HG03066 (cell line): ENCODE measurements at regions not wholly inside any gene's neighbourhood (a gene's known extent, or its start where the extent isn't known, plus 50 kb on each side); places are given as distances from the start of the nearest gene placed in this dataset.

Experiments used
- ATAC-seq: cut with Tn5 transposase; IDR thresholded peaks from one replicate; pipeline ENCODE4 v1.9.1; 2021; ENCODE audit warnings: low read depth; ENCODE audit not compliant: unreplicated experiment

DNA sequence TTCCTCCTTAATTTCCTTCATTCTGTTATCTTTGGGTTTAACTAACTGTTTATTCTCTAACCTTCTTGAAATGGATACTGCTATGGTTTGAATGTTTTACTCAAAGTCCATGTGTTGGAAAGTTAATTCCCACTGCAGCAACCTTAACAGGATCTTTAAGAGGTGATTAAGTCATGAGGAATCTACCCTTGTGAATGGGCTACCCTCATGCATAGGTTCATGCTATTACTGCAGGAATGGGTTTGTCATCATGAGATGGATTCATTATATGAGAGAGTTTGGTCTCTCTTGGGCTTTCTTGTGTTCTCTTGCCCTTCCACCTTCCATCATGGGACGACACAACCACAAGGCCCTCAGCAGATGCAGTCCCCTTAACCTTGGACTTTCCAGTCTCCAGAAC is 516.9 kb downstream of the ADGRL2 start:
- no peak for ATAC-seq

DNA sequence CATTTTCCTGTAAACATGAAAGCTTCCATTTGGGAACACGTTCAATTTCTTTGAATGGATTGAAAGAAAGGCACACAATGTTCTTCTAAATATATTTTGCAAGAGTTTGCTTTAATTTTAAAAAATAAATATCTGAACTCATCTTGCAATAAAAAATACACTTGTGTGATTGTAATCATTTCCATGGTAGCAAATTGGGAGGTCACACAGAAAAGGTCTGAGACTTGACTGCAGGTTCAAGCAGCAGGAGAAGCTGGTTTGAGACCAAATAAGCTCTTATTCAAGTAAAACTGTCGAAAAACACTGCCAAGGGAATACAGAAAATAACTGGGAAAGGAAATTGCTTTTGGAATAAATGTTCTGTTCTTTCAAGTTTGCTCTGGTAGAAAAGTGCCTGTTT is 498.9 kb downstream of the ADGRL2 start:
- no peak for ATAC-seq

DNA sequence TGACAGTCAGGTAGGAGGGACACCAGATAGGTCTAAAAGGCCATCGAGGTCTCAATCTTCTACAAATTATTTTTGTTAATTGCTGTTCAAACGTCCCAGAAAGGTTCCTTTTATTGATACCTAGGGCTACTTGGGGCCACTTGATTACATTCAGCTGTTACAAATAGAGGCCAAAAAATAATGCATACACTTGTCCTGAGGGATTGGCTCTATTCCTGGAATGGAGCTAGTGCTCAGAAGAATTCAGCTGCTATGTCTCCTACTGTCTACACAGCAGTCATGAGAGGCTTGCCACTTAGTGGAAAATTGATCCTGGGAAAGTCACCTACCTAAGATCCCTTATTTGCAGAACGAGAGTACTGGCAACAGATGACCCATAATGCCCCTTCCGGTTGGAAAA is 498.3 kb downstream of the ADGRL2 start:
- no peak for ATAC-seq

DNA sequence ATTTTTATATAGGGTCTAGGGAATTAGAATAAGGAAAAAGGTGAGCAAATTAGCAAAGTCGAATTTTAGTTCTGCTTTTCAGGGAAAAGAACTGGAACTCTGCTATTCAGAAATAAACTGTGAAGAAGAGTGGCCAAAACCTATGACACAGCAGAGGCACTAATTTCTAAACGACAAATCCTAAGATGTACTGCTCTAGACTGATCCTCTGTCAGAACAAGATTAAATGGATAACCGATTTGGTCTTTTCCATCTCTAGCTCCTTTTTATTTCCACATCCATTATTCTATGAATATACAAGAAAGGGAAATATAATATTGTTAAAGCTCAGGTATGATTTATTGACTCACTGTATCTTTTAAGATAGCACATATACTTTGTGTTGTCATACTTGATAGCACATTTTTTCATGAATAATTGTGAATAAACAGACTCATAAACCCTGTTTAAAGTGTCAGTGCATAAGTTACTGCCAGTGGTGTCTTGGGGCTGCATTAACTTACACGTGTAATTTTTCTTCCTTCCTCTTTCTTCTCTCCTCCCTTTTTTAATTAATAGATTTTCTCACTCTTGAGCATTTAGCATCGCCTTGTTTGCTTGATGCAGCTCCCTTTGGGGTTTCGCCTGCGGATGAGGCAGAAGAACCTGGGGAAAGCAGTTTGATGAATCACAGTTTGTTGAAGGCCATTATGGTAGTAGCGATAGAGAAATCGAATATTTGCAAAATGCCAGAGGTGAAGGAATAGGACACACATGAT is 496.6 kb downstream of the ADGRL2 start:
- no peak for ATAC-seq

DNA sequence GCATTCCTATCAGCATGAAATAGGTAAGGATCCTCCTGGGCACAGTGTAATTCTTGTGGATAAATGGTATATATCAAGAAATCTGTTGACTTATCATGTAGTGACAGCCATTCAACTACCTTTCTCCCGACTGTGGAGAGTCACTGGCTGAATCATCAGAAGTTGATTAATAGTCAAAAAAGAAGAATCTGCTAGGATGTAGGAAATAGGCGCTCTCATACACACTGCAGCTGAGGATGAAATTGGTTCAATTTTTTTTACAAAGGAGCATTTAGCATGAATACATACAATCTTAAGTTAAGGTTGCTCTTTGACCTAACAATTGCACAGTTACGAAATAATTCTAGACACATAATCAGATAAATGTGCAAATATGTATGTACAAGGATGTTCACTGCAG is 486.8 kb downstream of the ADGRL2 start:
- no peak for ATAC-seq

DNA sequence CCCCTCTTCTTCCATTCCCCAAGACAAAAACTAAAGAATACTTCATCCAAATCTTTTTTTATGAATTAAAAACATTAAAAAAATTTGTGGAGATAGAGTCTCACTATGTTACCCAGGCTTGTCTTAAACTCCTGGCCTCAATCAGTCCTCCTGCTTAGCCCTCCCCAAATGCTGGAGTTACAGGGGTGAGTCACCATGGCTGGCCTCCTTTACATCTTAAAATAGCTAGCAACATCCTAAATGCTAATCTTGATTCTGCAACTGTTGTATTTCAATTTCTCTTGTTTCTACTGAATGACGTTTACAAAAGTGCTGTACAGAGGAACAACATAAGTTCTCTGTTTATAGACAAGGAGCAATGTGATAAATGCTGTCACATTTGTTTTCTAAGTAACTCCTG is 483.5 kb downstream of the ADGRL2 start:
- ATAC-seq: no peak

DNA sequence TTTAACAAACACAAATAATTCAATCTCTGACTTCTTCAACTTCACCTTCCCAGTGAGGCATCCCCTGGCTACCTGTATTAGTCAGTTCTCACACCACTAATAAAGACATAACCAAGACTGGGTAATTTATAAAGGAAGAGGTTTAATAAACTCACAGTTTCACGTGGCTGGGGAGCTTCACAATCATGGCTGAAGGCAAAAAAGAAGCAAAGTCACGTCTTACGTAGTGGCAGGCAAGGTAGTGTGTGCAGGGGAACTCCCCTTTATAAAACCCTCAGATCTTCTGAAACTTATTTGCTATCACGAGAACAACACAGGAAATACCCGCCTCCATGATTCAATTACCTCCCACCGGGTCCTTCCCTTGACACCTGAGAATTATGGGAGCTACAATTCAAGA is 478.5 kb downstream of the ADGRL2 start:
- ATAC-seq: no peak

DNA sequence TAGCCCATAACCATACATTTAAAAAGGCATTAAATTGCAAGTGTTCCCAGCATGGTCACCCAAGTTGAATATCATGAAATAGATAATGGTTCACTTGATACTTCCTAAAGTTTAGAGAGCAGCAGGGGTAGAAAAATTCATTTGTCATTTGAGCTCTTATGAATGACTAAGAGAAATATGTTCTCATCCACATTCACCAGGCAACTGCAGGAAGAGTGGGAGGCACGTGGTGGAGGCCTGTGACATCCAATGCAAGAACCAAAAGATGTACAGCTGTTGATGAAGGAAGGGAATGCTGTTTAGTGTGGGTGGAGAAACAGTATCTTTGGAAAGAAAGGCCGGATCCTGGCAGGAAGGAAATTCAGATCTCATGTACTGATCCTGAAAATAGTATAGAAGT is 473.1 kb downstream of the ADGRL2 start:
- ATAC-seq: no peak

DNA sequence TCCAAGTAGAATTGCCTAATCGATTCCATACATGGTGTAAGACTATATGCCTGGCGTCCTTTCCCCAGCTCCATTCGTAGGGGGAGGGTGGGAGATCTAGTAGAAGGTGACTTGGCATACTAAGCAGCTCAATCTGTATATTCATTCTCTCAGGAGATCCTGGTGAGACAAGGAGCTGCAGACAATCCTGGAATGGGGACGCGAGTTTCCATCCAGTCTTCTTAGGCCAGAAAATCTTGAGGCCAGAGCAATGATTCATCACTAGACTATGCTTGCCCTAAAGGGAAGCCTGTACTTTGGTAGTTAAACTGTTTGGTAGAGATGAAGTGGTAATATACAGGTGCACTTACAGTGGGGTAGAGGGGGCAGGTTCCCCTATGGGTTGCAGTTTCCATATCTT is 468.7 kb downstream of the ADGRL2 start:
- ATAC-seq: no peak

DNA sequence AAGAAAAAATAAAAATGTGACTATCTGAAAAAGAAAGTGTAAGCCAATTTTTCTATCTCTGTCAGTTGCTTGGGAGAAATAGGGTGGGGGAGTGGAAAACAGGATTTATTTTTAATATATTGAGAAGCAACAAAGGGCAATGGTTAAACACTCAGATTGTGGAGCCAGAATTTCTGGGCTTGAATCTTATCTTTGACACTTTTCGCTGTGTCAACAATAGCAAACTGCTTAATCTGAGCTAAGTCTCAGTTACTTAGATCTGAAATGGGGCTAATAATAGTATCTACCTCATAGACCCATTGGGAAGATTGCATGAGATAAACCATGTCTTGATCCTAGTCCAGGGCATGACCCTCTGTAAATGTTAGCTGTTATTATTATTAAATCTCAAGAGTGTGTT is 468.1 kb downstream of the ADGRL2 start:
- no peak for ATAC-seq

DNA sequence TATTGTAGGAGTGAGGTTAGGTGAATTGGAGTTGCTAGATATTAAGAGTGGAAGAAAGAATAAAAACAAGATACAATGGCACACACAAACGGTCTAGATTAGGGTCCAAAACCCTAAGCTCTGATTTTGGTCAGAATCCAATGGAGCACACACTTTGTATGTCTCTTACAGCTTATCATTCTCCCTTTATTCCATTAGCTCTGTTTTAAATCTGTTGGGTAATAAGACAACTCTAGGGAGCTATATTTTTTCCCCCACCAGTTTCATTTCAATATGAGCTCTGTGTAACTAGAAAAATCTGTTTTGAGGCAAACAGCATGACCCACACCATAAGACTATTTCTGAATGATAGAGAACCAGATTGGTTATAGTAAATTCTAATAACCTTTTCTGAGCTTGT is 465.6 kb downstream of the ADGRL2 start:
- no peak for ATAC-seq

DNA sequence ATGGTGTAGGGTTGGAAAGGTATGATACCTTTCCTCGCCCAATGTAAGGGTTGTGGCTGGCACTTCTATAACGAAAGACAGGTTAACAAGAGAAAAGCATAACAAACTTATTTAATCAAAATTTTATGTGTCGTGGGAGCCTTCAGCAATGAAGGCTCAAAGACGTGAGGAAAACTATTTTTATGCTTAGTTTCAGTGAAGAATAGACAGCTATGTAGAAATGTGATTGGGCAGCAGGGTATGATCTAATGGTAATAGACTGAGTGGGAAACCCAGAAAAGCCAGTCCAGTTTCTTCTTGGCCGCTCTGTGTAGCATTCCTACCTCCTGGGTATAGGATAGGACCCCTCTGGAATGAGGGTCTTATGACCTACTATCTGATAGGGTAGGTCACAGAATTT is 464.7 kb downstream of the ADGRL2 start:
- no peak for ATAC-seq

DNA sequence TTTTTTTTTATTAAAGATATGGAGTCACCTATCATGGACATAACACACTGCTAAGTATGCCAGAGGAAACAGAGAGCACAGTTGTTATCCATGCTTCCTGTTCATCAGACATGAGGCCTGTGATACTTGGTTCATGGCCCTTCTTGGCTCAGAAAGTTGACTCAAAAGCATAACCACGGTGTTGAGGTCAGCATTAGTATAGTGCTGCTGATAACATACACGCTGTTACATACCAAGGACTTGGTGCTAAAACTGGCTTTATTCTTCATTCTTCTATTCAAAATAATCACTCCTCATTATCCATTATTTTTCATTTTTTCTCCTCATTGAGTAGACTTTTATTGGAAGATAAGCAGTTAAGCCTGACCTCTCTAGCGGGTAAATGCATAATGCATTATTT is 464.1 kb downstream of the ADGRL2 start:
- ATAC-seq: no peak

DNA sequence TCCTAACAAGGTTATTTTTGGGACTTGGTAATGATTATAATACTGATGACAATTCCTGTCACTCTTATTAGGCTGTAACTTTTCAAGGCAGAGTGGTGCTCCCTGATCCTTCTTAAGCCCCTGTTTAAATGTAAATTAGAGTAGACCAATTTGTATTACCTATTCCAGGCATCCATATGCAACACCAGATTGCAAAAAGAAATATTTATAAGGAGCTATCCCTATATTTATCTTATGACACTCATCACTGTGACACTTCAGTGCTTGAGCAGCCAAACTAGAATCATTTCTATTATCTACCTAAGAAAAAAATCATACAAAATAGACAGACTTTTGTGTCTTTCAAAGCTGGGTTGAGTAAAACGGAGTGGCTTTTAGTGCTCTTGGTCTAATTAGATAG is 462.7 kb downstream of the ADGRL2 start:
- no peak for ATAC-seq

DNA sequence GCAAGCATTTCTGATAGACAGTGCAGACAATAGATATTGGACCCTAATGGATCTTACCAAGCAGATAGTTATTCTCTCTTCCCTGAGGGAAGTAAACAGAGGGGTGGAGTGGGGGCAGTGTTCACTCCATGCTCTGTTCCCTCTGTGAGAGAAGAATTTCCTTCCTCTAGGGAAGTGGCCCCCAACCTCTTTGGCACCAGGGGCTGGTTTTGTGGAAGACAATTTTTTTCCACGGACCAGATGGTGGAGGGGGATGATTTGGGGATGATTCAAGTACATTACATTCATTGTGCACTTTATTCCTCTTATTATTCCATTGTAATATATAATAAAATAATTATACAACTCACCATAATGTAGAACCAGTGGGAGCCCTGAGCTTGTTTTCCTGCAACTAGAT is 459.9 kb downstream of the ADGRL2 start:
- no peak for ATAC-seq

DNA sequence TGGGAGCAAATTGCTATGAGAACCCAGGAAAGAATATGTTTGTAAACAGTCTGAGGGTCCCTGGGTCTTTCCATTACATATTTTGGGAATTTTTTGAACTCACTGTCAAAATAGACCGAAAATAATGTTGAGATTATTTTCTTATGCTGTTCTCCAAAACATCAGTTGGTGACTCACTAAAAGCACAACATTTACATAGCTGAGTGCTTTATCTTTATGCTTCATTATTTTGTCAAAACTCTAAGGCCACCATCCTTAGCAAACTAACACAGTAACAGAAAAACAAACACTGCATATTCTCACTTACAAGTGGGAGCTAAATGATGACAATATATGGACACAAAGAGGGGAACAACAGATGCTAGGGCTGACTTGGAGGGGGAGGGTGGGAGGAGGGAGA is 459.3 kb downstream of the ADGRL2 start:
- ATAC-seq: no peak

DNA sequence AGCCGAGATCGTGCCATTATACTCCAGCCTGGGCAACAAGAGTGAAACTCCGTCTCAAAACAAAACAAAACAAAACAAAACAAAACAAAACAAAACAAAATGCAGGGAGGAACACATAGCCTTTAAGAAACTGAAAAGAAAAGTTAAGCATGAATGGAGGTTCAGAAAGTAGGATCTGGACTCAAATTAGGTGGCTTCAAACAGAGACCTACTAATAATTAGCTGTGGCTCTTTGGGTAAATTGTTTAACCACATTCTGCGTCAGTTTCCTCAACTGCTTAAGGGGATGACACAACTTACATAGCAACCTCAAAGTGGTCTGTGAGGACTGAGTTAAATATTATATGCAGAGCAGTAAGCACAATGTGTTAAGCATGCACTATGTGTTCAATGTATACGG is 458.2 kb downstream of the ADGRL2 start:
- ATAC-seq: no peak

DNA sequence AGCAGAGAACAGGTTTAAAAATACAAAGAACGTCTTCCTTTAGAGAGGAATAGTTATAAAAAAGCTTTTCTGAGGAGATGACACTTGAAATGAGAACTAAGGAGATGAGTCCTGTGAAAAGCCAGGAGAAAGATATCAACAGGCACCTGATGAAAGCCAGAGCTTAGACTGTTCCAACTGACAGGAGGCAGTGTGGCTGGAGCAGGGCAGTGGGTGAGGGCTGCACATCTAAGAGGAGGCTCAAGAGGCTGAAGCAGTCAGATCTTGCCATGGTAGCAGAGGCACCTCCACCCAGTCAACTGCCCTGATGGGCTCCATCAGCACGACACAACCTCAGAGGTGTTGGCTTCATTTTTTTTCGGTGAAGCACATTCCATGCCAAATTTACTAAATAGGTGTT is 445.3 kb downstream of the ADGRL2 start:
- no peak for ATAC-seq

DNA sequence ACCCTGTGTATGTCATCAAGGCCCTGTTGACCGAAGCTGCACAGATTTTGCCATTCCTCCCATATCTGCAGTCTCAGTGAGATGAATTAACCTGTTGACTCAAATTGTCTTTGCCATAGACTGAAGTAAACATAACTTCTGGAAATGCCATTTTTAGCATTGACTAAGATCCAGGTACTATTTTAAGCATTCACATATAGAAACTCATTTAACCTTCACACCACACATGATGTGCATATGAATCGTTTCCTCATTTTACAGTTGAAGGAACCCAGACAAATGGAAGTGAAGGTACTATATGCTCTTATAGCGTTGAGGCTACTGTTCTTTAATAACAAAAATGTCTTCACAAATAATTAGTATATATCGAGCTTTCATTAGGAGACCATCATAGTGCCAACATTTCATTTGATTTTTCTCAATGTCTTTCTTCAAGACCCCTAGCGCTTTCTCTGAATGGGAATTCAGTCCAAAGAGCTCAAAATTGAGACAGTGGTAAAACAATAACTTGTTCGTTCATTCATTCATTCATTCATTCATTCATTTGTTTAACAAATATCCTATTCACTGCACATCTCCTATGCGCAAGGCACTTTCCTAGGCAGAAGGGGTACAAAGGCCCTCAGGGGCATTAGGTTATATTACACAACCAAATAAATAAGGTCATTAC is 444.7 kb downstream of the ADGRL2 start:
- no peak for ATAC-seq

DNA sequence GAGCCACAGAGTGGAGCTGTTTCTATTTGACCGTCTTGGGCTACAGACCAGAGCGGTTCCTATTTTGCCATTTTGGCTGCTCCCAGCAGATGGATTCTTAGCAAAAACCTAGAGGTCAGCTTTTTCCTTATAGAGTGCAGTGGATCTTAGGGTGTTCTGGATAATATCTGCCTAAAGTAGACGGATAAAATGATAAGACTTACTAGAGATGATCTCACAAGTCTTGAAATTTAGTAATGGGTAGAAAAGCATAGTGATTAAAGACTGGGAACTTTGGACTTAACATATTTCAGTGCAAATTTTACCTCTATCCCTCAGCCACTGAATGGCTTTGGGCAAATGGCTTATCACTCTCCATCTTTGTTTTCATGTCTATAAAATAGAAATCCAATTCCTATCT is 439.8 kb downstream of the ADGRL2 start:
- ATAC-seq: no peak

DNA sequence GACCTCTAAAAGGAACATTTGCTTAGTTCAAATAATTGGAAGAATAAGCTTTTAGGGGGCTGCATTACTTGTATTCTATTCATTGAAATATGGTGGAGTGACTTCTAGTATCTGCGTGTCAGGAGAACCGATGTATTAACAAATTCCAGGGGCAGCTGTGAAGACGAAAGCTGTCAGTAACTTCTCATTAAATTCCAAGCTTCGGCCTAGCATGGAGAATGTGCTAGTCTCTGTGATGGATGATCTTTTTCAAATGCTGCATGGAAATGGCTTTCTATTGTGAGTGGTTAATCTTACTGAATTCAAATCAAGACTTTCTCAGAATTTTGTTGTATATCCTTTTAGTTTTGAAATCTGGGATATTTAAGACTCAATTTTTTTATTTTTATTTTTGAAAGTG is 429.9 kb downstream of the ADGRL2 start:
- ATAC-seq: no peak

DNA sequence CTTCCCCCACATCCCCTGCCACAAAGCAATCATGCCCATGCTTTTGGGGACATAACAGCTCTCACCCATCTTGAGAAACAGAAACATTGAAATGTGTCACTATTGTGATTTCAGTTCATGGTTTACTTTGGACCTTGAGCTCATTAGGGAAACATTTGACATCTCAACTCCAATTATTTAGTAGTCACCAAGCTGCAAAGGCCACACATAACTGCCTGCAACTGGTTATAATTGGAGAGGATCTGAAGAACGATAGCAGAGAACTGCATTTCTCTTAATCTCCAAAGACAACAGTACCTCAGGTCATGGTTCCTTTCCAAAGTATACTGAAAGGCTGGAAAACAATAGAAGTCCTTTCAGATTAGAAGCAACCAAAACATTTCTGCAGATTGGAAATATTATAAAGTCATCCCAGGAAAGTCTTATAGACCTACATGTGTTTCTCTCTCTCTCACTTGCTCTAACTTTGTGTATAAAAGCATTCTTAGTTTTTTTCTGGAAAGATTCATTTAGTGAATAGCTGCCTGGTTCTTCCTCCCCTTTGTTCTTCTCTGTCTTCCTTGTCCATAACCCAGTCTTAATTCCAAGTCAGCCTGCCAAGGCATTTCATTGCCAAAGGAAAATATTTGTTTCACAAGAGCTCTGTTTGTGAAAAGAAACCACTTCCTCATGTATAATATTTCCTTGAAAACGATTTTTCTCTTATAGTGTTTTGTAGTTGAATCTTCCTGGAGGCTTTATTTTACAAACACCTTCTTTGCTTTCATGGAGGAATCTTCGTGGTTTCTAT is 426.8 kb downstream of the ADGRL2 start:
- no peak for ATAC-seq
